ENCODE measurements at regions not wholly inside any gene's neighbourhood (a gene's known extent, or its start where the extent isn't known, plus 50 kb on each side); places are given as distances from the start of the nearest gene placed in this dataset.
"Not testable (repeated sequence)": the region's sequence is repeated elsewhere in the genome, so short reads cannot be mapped to it uniquely, and the experiment has no call there.

- no peak for DNase-seq
Measured at GRCh38 chr13:62510906-62511655, 1095.4 kb upstream of the PCDH20 start.

GRCh38 chr13:62502588-62502987, 1086.9 kb upstream of the PCDH20 start:
- DNase-seq: no peak

- DNase-seq: no peak
Measured at GRCh38 chr13:62489731-62490130, 1074.1 kb upstream of the PCDH20 start.

- no peak for DNase-seq
Measured at GRCh38 chr13:62483774-62484173, 1068.1 kb upstream of the PCDH20 start.

GRCh38 chr13:62482351-62482750, 1066.7 kb upstream of the PCDH20 start:
- no peak for DNase-seq

GRCh38 chr13:62473944-62474237, 1058.2 kb upstream of the PCDH20 start:
- DNase-seq: no peak

- DNase-seq: no peak
Measured at GRCh38 chr13:62473190-62473943, 1057.7 kb upstream of the PCDH20 start.

- DNase-seq: no peak
Measured at GRCh38 chr13:62453761-62454160, 1038.1 kb upstream of the PCDH20 start.

GRCh38 chr13:62450759-62451158, 1035.1 kb upstream of the PCDH20 start:
- DNase-seq: no peak

- not testable (repeated sequence) for DNase-seq
Measured at GRCh38 chr13:62447771-62448382, 1032.2 kb upstream of the PCDH20 start.

GRCh38 chr13:62444805-62445204, 1029.2 kb upstream of the PCDH20 start:
- DNase-seq: no peak

- no peak for DNase-seq
Measured at GRCh38 chr13:62434081-62434480, 1018.4 kb upstream of the PCDH20 start.

GRCh38 chr13:62433660-62434059, 1018.0 kb upstream of the PCDH20 start:
- DNase-seq: no peak

GRCh38 chr13:62432906-62433305, 1017.3 kb upstream of the PCDH20 start:
- DNase-seq: no peak

GRCh38 chr13:62432295-62432694, 1016.6 kb upstream of the PCDH20 start:
- no peak for DNase-seq

GRCh38 chr13:62431852-62432251, 1016.2 kb upstream of the PCDH20 start:
- no peak for DNase-seq

GRCh38 chr13:62418872-62419271, 1003.2 kb upstream of the PCDH20 start:
- DNase-seq: no peak

- DNase-seq: no peak
Measured at GRCh38 chr13:62418376-62418775, 1002.7 kb upstream of the PCDH20 start.

- no peak for DNase-seq
Measured at GRCh38 chr13:62407871-62408270, 992.2 kb upstream of the PCDH20 start.

GRCh38 chr13:62388515-62388914, 972.9 kb upstream of the PCDH20 start:
- DNase-seq: no peak

GRCh38 chr13:62387647-62388046, 972.0 kb upstream of the PCDH20 start:
- no peak for DNase-seq

- DNase-seq: not testable (repeated sequence)
Measured at GRCh38 chr13:62379241-62379640, 963.6 kb upstream of the PCDH20 start.

GRCh38 chr13:62377838-62378237, 962.2 kb upstream of the PCDH20 start:
- no peak for DNase-seq

- DNase-seq: no peak
Measured at GRCh38 chr13:62375653-62376052, 960.0 kb upstream of the PCDH20 start.
